ENCODE measurements at regions not wholly inside any gene's neighbourhood (a gene's known extent, or its start where the extent isn't known, plus 50 kb on each side); places are given as distances from the start of the nearest gene placed in this dataset.

- DNase-seq (ENCODE audit: low read depth, low spot score) (no peak), ATAC-seq (no peak)
- H3K9me3 ChIP-seq (ENCODE audit: control insufficient read depth, insufficient read depth, low read depth, low read length), result no peaks in the 10 kb centered on the region
- TF ChIP-seq, protein P1, sequence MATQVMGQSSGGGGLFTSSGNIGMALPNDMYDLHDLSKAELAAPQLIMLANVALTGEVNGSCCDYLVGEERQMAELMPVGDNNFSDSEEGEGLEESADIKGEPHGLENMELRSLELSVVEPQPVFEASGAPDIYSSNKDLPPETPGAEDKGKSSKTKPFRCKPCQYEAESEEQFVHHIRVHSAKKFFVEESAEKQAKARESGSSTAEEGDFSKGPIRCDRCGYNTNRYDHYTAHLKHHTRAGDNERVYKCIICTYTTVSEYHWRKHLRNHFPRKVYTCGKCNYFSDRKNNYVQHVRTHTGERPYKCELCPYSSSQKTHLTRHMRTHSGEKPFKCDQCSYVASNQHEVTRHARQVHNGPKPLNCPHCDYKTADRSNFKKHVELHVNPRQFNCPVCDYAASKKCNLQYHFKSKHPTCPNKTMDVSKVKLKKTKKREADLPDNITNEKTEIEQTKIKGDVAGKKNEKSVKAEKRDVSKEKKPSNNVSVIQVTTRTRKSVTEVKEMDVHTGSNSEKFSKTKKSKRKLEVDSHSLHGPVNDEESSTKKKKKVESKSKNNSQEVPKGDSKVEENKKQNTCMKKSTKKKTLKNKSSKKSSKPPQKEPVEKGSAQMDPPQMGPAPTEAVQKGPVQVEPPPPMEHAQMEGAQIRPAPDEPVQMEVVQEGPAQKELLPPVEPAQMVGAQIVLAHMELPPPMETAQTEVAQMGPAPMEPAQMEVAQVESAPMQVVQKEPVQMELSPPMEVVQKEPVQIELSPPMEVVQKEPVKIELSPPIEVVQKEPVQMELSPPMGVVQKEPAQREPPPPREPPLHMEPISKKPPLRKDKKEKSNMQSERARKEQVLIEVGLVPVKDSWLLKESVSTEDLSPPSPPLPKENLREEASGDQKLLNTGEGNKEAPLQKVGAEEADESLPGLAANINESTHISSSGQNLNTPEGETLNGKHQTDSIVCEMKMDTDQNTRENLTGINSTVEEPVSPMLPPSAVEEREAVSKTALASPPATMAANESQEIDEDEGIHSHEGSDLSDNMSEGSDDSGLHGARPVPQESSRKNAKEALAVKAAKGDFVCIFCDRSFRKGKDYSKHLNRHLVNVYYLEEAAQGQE (IDR thresholded peaks at IDR 0.05; ENCODE audit: insufficient read depth in 1 of 2, low read depth in 2 of 2, low read length in 1 of 2), result no peak
- in situ Hi-C loops (cut with HindIII; ENCODE audit: low pct_unique_long_range_greater_than_20kb, low sequenced_read_pairs), result no loop called here
- ChIA-PET CTCF (no interaction called here), POLR2A (no interaction called here)
- no peaks in the 10 kb centered on the region for H3K27me3 ChIP-seq (ENCODE audit: control insufficient read depth, insufficient read depth, low read length)
- H3K27ac ChIP-seq (ENCODE audit: low read length), result no peak overlapping the region
- no peaks in the 10 kb centered on the region for H3K4me1 ChIP-seq (ENCODE audit: control insufficient read depth, insufficient read depth, low read length)
- intact Hi-C loops (cut with micrococcal nuclease; ENCODE audit: unreplicated experiment), result no loop called here
- BruUV-seq (replicated peaks), result no TSS peak
- H3K4me3 ChIP-seq (ENCODE audit: low read depth in 2 of 2, low read length in 2 of 2), result no peak overlapping the region
- no peaks in the 10 kb centered on the region for H3K36me3 ChIP-seq (ENCODE audit: control insufficient read depth, insufficient read depth, low read length)
Measured at GRCh38 chr13:75224053-75224742, 257.8 kb downstream of the TBC1D4 start.

DNA sequence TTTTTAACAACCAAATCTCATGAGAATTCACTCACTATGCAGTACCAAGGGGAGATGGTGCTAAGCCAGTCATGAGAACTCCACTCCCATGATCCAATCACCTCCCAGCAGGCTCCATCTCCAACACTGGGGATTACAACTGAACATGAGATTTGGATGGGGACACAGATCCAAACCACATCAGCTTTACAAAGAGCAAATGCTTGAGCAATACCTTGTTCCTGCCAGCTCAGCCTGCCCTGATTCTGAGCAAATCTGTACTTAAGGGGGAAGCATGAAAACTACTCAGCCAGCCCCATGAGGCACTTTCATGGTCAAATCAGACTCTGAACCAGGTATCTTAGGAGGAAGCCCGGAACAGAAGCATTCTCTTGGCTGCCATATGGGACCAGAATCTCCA lies 259.9 kb downstream of the TBC1D4 start:
- Histone ChIP-seq H3K9me3 (ENCODE audit: control insufficient read depth, insufficient read depth, low read depth, low read length) (no peaks in the 10 kb centered on the region), H3K27ac (ENCODE audit: low read length) (no peak overlapping the region), H3K27me3 (ENCODE audit: control insufficient read depth, insufficient read depth, low read length) (no peaks in the 10 kb centered on the region), H3K4me1 (ENCODE audit: control insufficient read depth, insufficient read depth, low read length) (no peaks in the 10 kb centered on the region), H3K36me3 (ENCODE audit: control insufficient read depth, insufficient read depth, low read length) (no peaks in the 10 kb centered on the region), H3K4me3 (ENCODE audit: low read depth in 2 of 2, low read length in 2 of 2) (no peak overlapping the region)
- in situ Hi-C loops (cut with HindIII; ENCODE audit: low pct_unique_long_range_greater_than_20kb, low sequenced_read_pairs) (no loop called here), intact Hi-C loops (cut with micrococcal nuclease; ENCODE audit: unreplicated experiment) (no loop called here)
- ChIA-PET CTCF (no interaction called here), POLR2A (no interaction called here)
- no TSS peak for BruUV-seq (replicated peaks)
- no peak for ATAC-seq
- no peak for DNase-seq (ENCODE audit: low read depth, low spot score)
- TF ChIP-seq POLR2AphosphoS5 (IDR thresholded peaks at IDR 0.05; ENCODE audit: low read depth, low read length) (no peak), SIN3A (IDR thresholded peaks at IDR 0.05; ENCODE audit: borderline replicate concordance, insufficient read depth, low read depth, low read length) (no peak), TCF7L2 (IDR thresholded peaks at IDR 0.05; ENCODE audit: low read depth, low read length) (no peak)
- TF ChIP-seq, protein P1 (IDR thresholded peaks at IDR 0.05; ENCODE audit: insufficient read depth in 1 of 2, low read depth in 2 of 2, low read length in 1 of 2), result no peak
- TF ChIP-seq, protein P2, sequence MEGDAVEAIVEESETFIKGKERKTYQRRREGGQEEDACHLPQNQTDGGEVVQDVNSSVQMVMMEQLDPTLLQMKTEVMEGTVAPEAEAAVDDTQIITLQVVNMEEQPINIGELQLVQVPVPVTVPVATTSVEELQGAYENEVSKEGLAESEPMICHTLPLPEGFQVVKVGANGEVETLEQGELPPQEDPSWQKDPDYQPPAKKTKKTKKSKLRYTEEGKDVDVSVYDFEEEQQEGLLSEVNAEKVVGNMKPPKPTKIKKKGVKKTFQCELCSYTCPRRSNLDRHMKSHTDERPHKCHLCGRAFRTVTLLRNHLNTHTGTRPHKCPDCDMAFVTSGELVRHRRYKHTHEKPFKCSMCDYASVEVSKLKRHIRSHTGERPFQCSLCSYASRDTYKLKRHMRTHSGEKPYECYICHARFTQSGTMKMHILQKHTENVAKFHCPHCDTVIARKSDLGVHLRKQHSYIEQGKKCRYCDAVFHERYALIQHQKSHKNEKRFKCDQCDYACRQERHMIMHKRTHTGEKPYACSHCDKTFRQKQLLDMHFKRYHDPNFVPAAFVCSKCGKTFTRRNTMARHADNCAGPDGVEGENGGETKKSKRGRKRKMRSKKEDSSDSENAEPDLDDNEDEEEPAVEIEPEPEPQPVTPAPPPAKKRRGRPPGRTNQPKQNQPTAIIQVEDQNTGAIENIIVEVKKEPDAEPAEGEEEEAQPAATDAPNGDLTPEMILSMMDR (IDR thresholded peaks at IDR 0.05), result no peak

All from Panc1 (cell line).